Ovary (tissue), 7 donors: ENCODE measurements at regions not wholly inside any gene's neighbourhood (a gene's known extent, or its start where the extent isn't known, plus 50 kb on each side); places are given as distances from the start of the nearest gene placed in this dataset.
"Not testable (repeated sequence)": the region's sequence is repeated elsewhere in the genome, so short reads cannot be mapped to it uniquely, and the experiment has no call there.

ENCODE experiments used
- DNase-seq, 5 donors: peaks; one replicate each; pipeline ENCODE4 v3.0.0-alpha.2; 2019 to 2020
- H3K27ac ChIP-seq, 2 donors: fragments of 200-600 bp; one replicate each; pipeline versions ENCODE4 v1.5.1 to v1.8.0; 2019 to 2022
- H3K27me3 ChIP-seq: fragments of 200-600 bp; one replicate; pipeline ENCODE4 v1.8.0; 2022
- H3K36me3 ChIP-seq: fragments of 200-600 bp; sonication (generic); one replicate; pipeline ENCODE4 v1.5.1; 2019
- H3K4me1 ChIP-seq: one replicate; pipeline ENCODE4 v1.8.1; 2013; ENCODE audit warnings: mild to moderate bottlenecking, moderate library complexity; ENCODE audit not compliant: insufficient read depth
- H3K4me3 ChIP-seq: fragments of 200-600 bp; sonication (generic); one replicate; pipeline ENCODE4 v1.5.1; 2017
- H3K9me3 ChIP-seq, 2 donors: fragments of 200-600 bp in 1 of 2; sonication (generic) in 1 of 2; one replicate each; pipeline versions ENCODE4 v1.5.1 to v1.8.1; 2013 to 2019; ENCODE audit warnings: mild to moderate bottlenecking in 1 of 2, moderate library complexity in 1 of 2
- EP300 ChIP-seq: sonication (generic); formaldehyde crosslinking; IDR thresholded peaks from one replicate; pipeline ENCODE4 v1.6.1; 2017; ENCODE audit warnings: antibody characterized with exemption
- POLR2A ChIP-seq: fragments of 450-650 bp; IDR thresholded peaks from one replicate; pipeline ENCODE4 v1.6.1; 2017; ENCODE audit warnings: antibody characterized with exemption, mild to moderate bottlenecking, moderate library complexity
- WGBS, 3 donors: extraction: QIAGEN DNeasy Blood & Tissue Kit in 1 of 3; methylation state at CpG; one replicate each; pipeline versions ENCODE4 v1.1.5 to v1.1.7; 2013 to 2017; 5-methylcytosine and 5-hydroxymethylcytosine counted together
- intact Hi-C, 4 donors: fragments of 100-400 bp; cut with DNase I; formaldehyde crosslinking; loops; one replicate each; pipeline versions ENCODE4 v1.11.0 to v1.15.1; 2022 to 2023
- TF ChIP-seq, protein P1 (sequence below), 3 donors: fragments of 450-650 bp in 2 of 3; fragments of 200-600 bp in 1 of 3; IDR thresholded peaks; one replicate each; pipeline versions ENCODE4 v1.5.1 to v1.8.0; 2016 to 2022; ENCODE audit warnings: antibody characterized with exemption in 3 of 3, mild to moderate bottlenecking in 1 of 3
- donor health status: DM: no; HTN: no; CAD: no; lungs with moderate emphysema.
- donor health status: DM: no; HTN: no; CAD: no.
- donor health status: Bipolar disorder and iron deficiency.
- donor health status: DM: no; HTN: no; CAD: no.
- donor health status: DM: yes; HTN: yes; CAD: no.

DNA sequence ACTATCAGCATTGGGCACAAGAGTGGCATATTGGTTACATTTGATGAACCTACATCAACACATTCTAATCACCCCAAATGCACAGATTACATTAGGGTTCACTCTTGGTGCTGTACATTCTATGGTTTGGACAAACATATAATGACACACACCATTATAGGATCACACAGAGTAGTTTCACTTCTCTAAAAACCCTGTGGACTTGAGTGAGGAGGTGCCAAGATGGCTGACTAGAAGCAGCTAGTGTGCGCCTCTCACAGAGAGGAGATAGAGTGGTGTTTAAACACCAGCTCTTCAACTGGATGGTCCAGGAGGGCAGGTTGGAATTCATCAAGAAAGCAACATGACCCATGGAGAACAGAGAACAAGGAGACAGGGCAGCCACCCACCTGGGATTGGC, 265.6 kb downstream of the TDRD3 start:
- no peaks in the 10 kb centered on the region for H3K27me3 ChIP-seq
- no peaks in the 10 kb centered on the region for H3K4me1 ChIP-seq
- H3K4me3 ChIP-seq, result no peak overlapping the region
- H3K27ac ChIP-seq, result no peak overlapping the region
- 93 to 100% (median 93%) methylated on average over 1 of the region's 1 CpG for WGBS, 3 donors
- TF ChIP-seq EP300, result no peak
- no peak for TF ChIP-seq POLR2A
- TF ChIP-seq, protein P1, sequence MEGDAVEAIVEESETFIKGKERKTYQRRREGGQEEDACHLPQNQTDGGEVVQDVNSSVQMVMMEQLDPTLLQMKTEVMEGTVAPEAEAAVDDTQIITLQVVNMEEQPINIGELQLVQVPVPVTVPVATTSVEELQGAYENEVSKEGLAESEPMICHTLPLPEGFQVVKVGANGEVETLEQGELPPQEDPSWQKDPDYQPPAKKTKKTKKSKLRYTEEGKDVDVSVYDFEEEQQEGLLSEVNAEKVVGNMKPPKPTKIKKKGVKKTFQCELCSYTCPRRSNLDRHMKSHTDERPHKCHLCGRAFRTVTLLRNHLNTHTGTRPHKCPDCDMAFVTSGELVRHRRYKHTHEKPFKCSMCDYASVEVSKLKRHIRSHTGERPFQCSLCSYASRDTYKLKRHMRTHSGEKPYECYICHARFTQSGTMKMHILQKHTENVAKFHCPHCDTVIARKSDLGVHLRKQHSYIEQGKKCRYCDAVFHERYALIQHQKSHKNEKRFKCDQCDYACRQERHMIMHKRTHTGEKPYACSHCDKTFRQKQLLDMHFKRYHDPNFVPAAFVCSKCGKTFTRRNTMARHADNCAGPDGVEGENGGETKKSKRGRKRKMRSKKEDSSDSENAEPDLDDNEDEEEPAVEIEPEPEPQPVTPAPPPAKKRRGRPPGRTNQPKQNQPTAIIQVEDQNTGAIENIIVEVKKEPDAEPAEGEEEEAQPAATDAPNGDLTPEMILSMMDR (IDR thresholded peaks at IDR 0.05), result no peak
- DNase-seq, result no peak
- no peaks in the 10 kb centered on the region for H3K9me3 ChIP-seq
- intact Hi-C loops, result no loop called here
- no peaks in the 10 kb centered on the region for H3K36me3 ChIP-seq

DNA sequence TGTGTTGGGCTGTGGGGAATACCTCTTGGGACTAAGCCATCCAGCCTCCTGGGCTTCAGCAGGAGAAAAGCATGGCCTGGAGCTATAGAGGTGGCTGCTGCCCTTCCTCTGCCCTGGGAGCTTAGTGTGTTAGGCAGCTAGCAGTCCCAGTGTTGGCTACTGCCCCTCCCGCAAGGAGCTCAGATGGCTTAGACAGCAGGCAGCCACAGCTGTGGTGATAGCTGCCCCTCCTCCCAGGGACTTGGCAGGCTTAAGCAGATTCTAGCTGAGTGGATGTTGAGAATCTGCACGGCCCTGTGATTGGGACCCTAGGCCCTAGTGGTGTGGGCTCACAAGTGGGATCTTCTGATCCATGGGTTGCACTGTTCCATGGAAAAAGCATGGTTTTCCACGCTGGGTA, 264.5 kb downstream of the TDRD3 start:
- no peaks in the 10 kb centered on the region for H3K27me3 ChIP-seq
- 58 to 76% (median 71%) methylated on average over 3 of the region's 3 CpGs for WGBS, 3 donors
- TF ChIP-seq POLR2A (no peak), EP300 (no peak)
- TF ChIP-seq, protein P1 (IDR thresholded peaks at IDR 0.05), result no peak
- intact Hi-C loops, result no loop called here
- H3K36me3 ChIP-seq, result no peaks in the 10 kb centered on the region
- H3K4me3 ChIP-seq, result no peak overlapping the region
- no peaks in the 10 kb centered on the region for H3K9me3 ChIP-seq
- no peaks in the 10 kb centered on the region for H3K4me1 ChIP-seq
- H3K27ac ChIP-seq, result no peak overlapping the region
- no peak for DNase-seq

DNA sequence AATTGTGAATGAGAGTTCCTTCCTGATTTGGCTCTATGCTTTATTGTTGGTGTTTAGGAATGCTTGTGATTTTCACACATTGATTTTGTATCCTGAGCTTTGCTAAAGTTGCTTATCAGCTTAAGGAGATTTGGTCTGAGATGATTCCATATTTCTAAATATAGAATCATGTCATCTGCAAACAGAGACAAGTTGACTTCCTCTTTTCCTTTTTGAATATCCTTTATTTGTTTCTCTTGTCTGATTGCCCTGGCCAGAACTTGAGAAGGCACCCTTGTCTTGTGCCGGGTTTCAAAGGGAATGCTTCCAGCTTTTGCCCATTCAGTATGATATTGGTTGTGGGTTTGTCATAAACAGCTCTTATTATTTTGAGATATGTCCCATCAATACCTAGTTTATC, 260.6 kb downstream of the TDRD3 start:
- H3K4me3 ChIP-seq, H3K27me3 ChIP-seq, H3K9me3 ChIP-seq, DNase-seq, H3K36me3 ChIP-seq, H3K27ac ChIP-seq, intact Hi-C loops, H3K4me1 ChIP-seq: not testable (repeated sequence)
- 80 to 88% (median 88%) methylated on average over 1 of the region's 1 CpG for WGBS, 3 donors

DNA sequence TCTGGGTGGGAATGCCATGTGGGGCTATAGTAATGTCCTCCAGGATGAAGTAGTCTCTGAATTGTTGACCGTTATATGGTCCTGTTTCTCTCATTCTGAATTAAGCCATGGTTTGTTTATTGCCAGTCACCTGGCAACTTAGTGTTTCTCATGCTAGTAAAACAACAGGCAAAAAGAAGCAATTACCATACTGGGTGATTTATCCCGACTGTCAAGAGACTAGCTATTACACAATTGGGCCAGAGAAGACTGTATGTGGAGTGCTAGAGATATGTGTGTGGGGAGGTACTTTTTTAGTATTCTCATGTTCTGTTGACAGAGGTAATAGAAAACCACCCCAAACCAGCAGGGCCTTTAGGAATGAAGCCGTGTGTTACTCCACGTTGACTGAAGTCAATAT, 258.2 kb downstream of the TDRD3 start:
- TF ChIP-seq, protein P1 (IDR thresholded peaks at IDR 0.05), result no peak
- TF ChIP-seq EP300 (no peak), POLR2A (no peak)
- no peak for DNase-seq

DNA sequence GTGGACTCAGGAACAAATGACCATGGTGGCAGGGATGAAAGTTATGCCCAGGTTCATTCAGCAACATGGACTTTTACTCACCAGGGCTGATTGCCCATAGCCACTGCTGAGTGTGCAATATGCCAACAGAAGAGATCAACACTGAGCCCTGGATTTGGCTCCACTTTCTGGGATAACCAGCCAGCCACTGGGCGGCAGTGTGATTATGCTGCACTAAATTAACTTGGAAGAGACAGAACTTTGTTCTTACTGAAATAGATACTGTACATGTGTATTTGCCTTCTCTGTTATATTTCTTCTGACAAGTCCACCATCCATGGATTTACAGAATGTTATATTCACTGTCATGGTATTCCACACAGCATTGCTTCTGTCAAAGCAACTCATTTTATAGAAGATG, 257.4 kb downstream of the TDRD3 start:
- Histone ChIP-seq H3K36me3 (no peaks in the 10 kb centered on the region), H3K27me3 (no peaks in the 10 kb centered on the region), H3K9me3 (no peaks in the 10 kb centered on the region), H3K4me3 (no peak overlapping the region), H3K27ac (no peak overlapping the region), H3K4me1 (no peaks in the 10 kb centered on the region)
- 15 to 33% (median 17%) methylated on average over 1 of the region's 1 CpG for WGBS, 3 donors
- intact Hi-C loops, result no loop called here
- TF ChIP-seq EP300 (no peak), POLR2A (no peak)
- TF ChIP-seq, protein P1 (IDR thresholded peaks at IDR 0.05), result no peak
- DNase-seq, result no peak

More for the DNA sequence above, 258.2 kb downstream of the TDRD3 start:
- Histone ChIP-seq H3K27me3 (no peaks in the 10 kb centered on the region), H3K4me3 (no peak overlapping the region), H3K36me3 (no peaks in the 10 kb centered on the region), H3K9me3 (no peaks in the 10 kb centered on the region), H3K27ac (no peak overlapping the region), H3K4me1 (no peaks in the 10 kb centered on the region)
- intact Hi-C loops, result no loop called here
- WGBS, 3 donors, result 73 to 81% (median 77%) methylated on average over 4 of the region's 4 CpGs
